Hematopoietic multipotent progenitor cell (in vitro differentiated cells): ENCODE measurements at regions not wholly inside any gene's neighbourhood (a gene's known extent, or its start where the extent isn't known, plus 50 kb on each side); places are given as distances from the start of the nearest gene placed in this dataset.

Experiments used
- DNase-seq, 3 donors: peaks; one replicate each; pipeline ENCODE4 v3.0.0-alpha.2; 2011 to 2015; ENCODE audit warnings: low read depth in 2 of 3, low spot score in 2 of 3

GRCh38 chr3:152051501-152052404, 178.3 kb downstream of the SUCNR1 start:
- no peak for DNase-seq

- DNase-seq: no peak
These were observed 180.4 kb downstream of the SUCNR1 start for GRCh38 chr3:152053866-152054265.

- no peak for DNase-seq
These were observed 180.9 kb downstream of the SUCNR1 start for GRCh38 chr3:152054315-152054714.

- DNase-seq: no peak
These were observed 182.6 kb downstream of the SUCNR1 start for GRCh38 chr3:152056073-152056472.

GRCh38 chr3:152056481-152056880, 183.0 kb downstream of the SUCNR1 start:
- no peak for DNase-seq

GRCh38 chr3:152056987-152057386, 183.5 kb downstream of the SUCNR1 start:
- no peak for DNase-seq

GRCh38 chr3:152058856-152059255, 185.4 kb downstream of the SUCNR1 start:
- DNase-seq: no peak

GRCh38 chr3:152060701-152061100, 187.3 kb downstream of the SUCNR1 start:
- DNase-seq: no peak

- no peak for DNase-seq
These were observed 187.9 kb downstream of the SUCNR1 start for GRCh38 chr3:152061296-152061695.

- no peak for DNase-seq
These were observed 196.4 kb downstream of the SUCNR1 start for GRCh38 chr3:152069871-152070270.

GRCh38 chr3:152071315-152071714, 197.4 kb upstream of the MBNL1 start:
- DNase-seq: no peak

GRCh38 chr3:152071924-152072323, 196.8 kb upstream of the MBNL1 start:
- peak in 2 of 3 donors; percentile 42 to 71 for DNase-seq

GRCh38 chr3:152073267-152073666, 195.5 kb upstream of the MBNL1 start:
- no peak for DNase-seq

- peak in 1 of 3 donors; percentile 28 for DNase-seq
These were observed 192.6 kb upstream of the MBNL1 start for GRCh38 chr3:152076148-152076547.

GRCh38 chr3:152079980-152080379, 188.7 kb upstream of the MBNL1 start:
- DNase-seq: no peak

- DNase-seq: no peak
These were observed 185.6 kb upstream of the MBNL1 start for GRCh38 chr3:152083135-152083534.

- peak in 1 of 3 donors; percentile 44 for DNase-seq
These were observed 184.1 kb upstream of the MBNL1 start for GRCh38 chr3:152084441-152085158.

- DNase-seq: no peak
These were observed 181.6 kb upstream of the MBNL1 start for GRCh38 chr3:152087153-152087552.

GRCh38 chr3:152089528-152089927, 179.2 kb upstream of the MBNL1 start:
- DNase-seq: no peak

GRCh38 chr3:152091725-152092124, 177.0 kb upstream of the MBNL1 start:
- DNase-seq: no peak

- DNase-seq: no peak
These were observed 174.8 kb upstream of the MBNL1 start for GRCh38 chr3:152093901-152094300.

GRCh38 chr3:152094406-152094805, 174.3 kb upstream of the MBNL1 start:
- no peak for DNase-seq
